Stomach (tissue), 8 donors: ENCODE measurements at regions not wholly inside any gene's neighbourhood (a gene's known extent, or its start where the extent isn't known, plus 50 kb on each side); places are given as distances from the start of the nearest gene placed in this dataset.

Experiments
- DNase-seq, 2 donors: peaks; one replicate each; pipeline versions ENCODE4 v3.0.0 to v3.0.0-alpha.2; 2013 to 2019
- H3K27ac ChIP-seq, 5 donors: fragments of 200-600 bp in 4 of 5; sonication (generic) in 4 of 5; one replicate each; pipeline ENCODE4 v1.5.1; 2013 to 2019; ENCODE audit warnings: mild to moderate bottlenecking in 1 of 5, moderate library complexity in 1 of 5
- H3K27me3 ChIP-seq, 3 donors: fragments of 200-600 bp; sonication (generic); one replicate each; pipeline ENCODE4 v1.5.1; 2017 to 2019; ENCODE audit warnings: mixed run types in 1 of 3
- H3K36me3 ChIP-seq, 4 donors: fragments of 200-600 bp; sonication (generic); 1 replicate in 3 of 4; 2 replicates in 1 of 4; pipeline ENCODE4 v1.5.1; 2016 to 2019
- H3K4me1 ChIP-seq, 4 donors: fragments of 200-600 bp; sonication (generic); one replicate each; pipeline ENCODE4 v1.5.1; 2016 to 2019
- H3K4me3 ChIP-seq, 4 donors: fragments of 200-600 bp; sonication (generic) in 3 of 4; one replicate each; pipeline ENCODE4 v1.5.1; 2016 to 2019; ENCODE audit warnings: mild to moderate bottlenecking in 1 of 4
- H3K9me3 ChIP-seq, 4 donors: fragments of 200-600 bp; sonication (generic); one replicate each; pipeline ENCODE4 v1.5.1; 2016 to 2019
- CTCF ChIP-seq, 7 experiments: fragments of 450-650 bp in 4 of 7; fragments of 200-600 bp in 3 of 7; sonication (generic) in 3 of 7; IDR thresholded peaks; one replicate each; pipeline ENCODE4 v1.5.1; 2016 to 2019; ENCODE audit warnings: antibody characterized with exemption in 7 of 7, control low read depth in 2 of 7, mild to moderate bottlenecking in 1 of 7
- EP300 ChIP-seq: sonication (generic); formaldehyde crosslinking; IDR thresholded peaks from one replicate; pipeline ENCODE4 v1.6.1; 2017; ENCODE audit warnings: antibody characterized with exemption
- POLR2A ChIP-seq, 4 donors: fragments of 450-650 bp; IDR thresholded peaks; one replicate each; pipeline ENCODE4 v1.6.1; 2016; ENCODE audit warnings: antibody characterized with exemption in 4 of 4, control low read depth in 2 of 4, mild to moderate bottlenecking in 1 of 4, moderate library complexity in 1 of 4
- POLR2AphosphoS5 ChIP-seq, 3 donors: sonication (generic); formaldehyde crosslinking; IDR thresholded peaks; one replicate each; pipeline ENCODE4 v1.6.1; 2016; ENCODE audit warnings: antibody characterized with exemption in 3 of 3
- WGBS, 5 donors: extraction: QIAGEN DNeasy Blood & Tissue Kit in 3 of 5; methylation state at CpG; one replicate each; pipeline versions ENCODE4 v1.1.5 to v1.1.7; 2013 to 2018; 5-methylcytosine and 5-hydroxymethylcytosine counted together
- intact Hi-C: fragments of 100-400 bp; cut with DNase I; formaldehyde crosslinking; loops from one replicate; pipeline ENCODE4 v1.15.1; 2023; ENCODE audit warnings: low total_unique reads
- donor health status: healthy with polysubstance abuse.
- donor health status: Bipolar disorder and iron deficiency.
- donor health status: healthy.

GRCh38 chr18:6606411-6607085 is 123.0 kb upstream of the ARHGAP28 start:
- H3K4me3 ChIP-seq, result no peak overlapping the region
- 47 to 73% (median 55%) methylated on average over 4 of the region's 4 CpGs for whole genome bisulfite sequencing, 5 donors
- H3K27me3 ChIP-seq, result no peaks in the 10 kb centered on the region
- H3K27ac ChIP-seq, result no peak overlapping the region
- intact Hi-C loops, result no loop called here
- DNase-seq, result no peak
- peaks cover 0 to 6% (median 3%) of the 10 kb centered on the region in 4 donors for H3K4me1 ChIP-seq
- TF ChIP-seq CTCF (IDR thresholded peaks at IDR 0.05) (no peak), POLR2A (IDR thresholded peaks at IDR 0.05) (no peak), POLR2AphosphoS5 (IDR thresholded peaks at IDR 0.05) (no peak), EP300 (no peak)
- no peaks in the 10 kb centered on the region for H3K9me3 ChIP-seq
- no peaks in the 10 kb centered on the region for H3K36me3 ChIP-seq

GRCh38 chr18:6607343-6607742 is 122.2 kb upstream of the ARHGAP28 start:
- H3K27ac ChIP-seq, result no peak overlapping the region
- H3K4me1 ChIP-seq, result peaks cover 0 to 6% (median 3%) of the 10 kb centered on the region in 4 donors
- DNase-seq, result peak in 1 of 2 donors; percentile 26
- 33 to 65% (median 45%) methylated on average over 6 of the region's 6 CpGs for WGBS, 5 donors
- H3K27me3 ChIP-seq, result no peaks in the 10 kb centered on the region
- no peaks in the 10 kb centered on the region for H3K36me3 ChIP-seq
- no peak for TF ChIP-seq EP300
- TF ChIP-seq CTCF (IDR thresholded peaks at IDR 0.05), result no peak
- no peak for TF ChIP-seq POLR2A (IDR thresholded peaks at IDR 0.05)
- TF ChIP-seq POLR2AphosphoS5 (IDR thresholded peaks at IDR 0.05), result no peak
- intact Hi-C loops, result no loop called here
- H3K4me3 ChIP-seq, result no peak overlapping the region
- no peaks in the 10 kb centered on the region for H3K9me3 ChIP-seq

- no peak overlapping the region for H3K27ac ChIP-seq
- 82 to 92% (median 88%) methylated on average over 7 of the region's 7 CpGs for WGBS, 5 donors
- no peak overlapping the region for H3K4me3 ChIP-seq
- TF ChIP-seq EP300, result no peak
- no peak for TF ChIP-seq CTCF (IDR thresholded peaks at IDR 0.05)
- TF ChIP-seq POLR2AphosphoS5 (IDR thresholded peaks at IDR 0.05), result no peak
- no peak for TF ChIP-seq POLR2A (IDR thresholded peaks at IDR 0.05)
- H3K4me1 ChIP-seq, result peaks cover 0 to 6% (median 3%) of the 10 kb centered on the region in 4 donors
- no peaks in the 10 kb centered on the region for H3K36me3 ChIP-seq
- H3K27me3 ChIP-seq, result no peaks in the 10 kb centered on the region
- peaks cover 0 to 7% (median 0%) of the 10 kb centered on the region in 4 donors for H3K9me3 ChIP-seq
- intact Hi-C loops, result no loop called here
- no peak for DNase-seq
These were observed 119.8 kb upstream of the ARHGAP28 start for GRCh38 chr18:6609666-6610264.

GRCh38 chr18:6610466-6610865 is 119.0 kb upstream of the ARHGAP28 start:
- Histone ChIP-seq H3K27ac (no peak overlapping the region), H3K9me3 (peaks cover 0 to 8% (median 0%) of the 10 kb centered on the region in 4 donors), H3K4me3 (no peak overlapping the region), H3K27me3 (no peaks in the 10 kb centered on the region), H3K36me3 (no peaks in the 10 kb centered on the region), H3K4me1 (peaks cover 0 to 6% (median 3%) of the 10 kb centered on the region in 4 donors)
- no peak for DNase-seq
- 61 to 74% (median 67%) methylated on average over 3 of the region's 3 CpGs for WGBS, 5 donors
- TF ChIP-seq CTCF (IDR thresholded peaks at IDR 0.05), result no peak
- no peak for TF ChIP-seq EP300
- TF ChIP-seq POLR2A (IDR thresholded peaks at IDR 0.05), result no peak
- TF ChIP-seq POLR2AphosphoS5 (IDR thresholded peaks at IDR 0.05), result no peak
- intact Hi-C loops, result no loop called here
